Loucy (cell line): ENCODE measurements at regions not wholly inside any gene's neighbourhood (a gene's known extent, or its start where the extent isn't known, plus 50 kb on each side); places are given as distances from the start of the nearest gene placed in this dataset.
"Not testable (repeated sequence)": the region's sequence is repeated elsewhere in the genome, so short reads cannot be mapped to it uniquely, and the experiment has no call there.

ENCODE experiments used
- EZH2phosphoT487 ChIP-seq: fragments of 200-600 bp; IDR thresholded peaks from 2 replicates; pipeline ENCODE4 v1.6.1; 2018; ENCODE audit warnings: antibody characterized with exemption, mild to moderate bottlenecking, moderate library complexity, borderline replicate concordance
- TF ChIP-seq, protein P1 (sequence below): fragments of 200-600 bp; sonication (generic); conservative IDR thresholded peaks from 2 replicates; pipeline ENCODE4 v1.5.1; 2014; ENCODE audit warnings: mild to moderate bottlenecking, antibody characterized with exemption, low read length

DNA sequence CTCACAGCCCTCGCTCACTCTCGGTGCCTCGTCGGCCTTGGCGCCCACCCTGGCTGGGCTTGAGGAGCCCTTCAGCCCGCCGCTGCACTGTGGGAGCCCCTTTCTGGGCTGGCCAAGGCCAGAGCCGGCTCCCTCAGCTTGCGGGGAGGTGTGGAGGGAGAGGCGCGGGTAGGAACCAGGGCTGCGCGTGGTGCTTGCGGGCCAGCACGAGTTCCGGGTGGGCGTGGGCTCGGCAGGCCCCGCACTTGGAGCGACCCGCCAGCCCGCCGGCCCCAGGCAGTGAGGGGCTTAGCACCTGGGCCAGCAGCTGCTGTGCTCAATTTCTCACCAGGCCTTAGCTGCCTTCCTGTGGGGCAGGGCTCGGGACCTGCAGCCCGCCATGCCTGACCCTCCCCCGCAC lies 202.4 kb upstream of the PRSS16 start:
- TF ChIP-seq, protein P1, sequence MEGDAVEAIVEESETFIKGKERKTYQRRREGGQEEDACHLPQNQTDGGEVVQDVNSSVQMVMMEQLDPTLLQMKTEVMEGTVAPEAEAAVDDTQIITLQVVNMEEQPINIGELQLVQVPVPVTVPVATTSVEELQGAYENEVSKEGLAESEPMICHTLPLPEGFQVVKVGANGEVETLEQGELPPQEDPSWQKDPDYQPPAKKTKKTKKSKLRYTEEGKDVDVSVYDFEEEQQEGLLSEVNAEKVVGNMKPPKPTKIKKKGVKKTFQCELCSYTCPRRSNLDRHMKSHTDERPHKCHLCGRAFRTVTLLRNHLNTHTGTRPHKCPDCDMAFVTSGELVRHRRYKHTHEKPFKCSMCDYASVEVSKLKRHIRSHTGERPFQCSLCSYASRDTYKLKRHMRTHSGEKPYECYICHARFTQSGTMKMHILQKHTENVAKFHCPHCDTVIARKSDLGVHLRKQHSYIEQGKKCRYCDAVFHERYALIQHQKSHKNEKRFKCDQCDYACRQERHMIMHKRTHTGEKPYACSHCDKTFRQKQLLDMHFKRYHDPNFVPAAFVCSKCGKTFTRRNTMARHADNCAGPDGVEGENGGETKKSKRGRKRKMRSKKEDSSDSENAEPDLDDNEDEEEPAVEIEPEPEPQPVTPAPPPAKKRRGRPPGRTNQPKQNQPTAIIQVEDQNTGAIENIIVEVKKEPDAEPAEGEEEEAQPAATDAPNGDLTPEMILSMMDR = not testable (repeated sequence)
- TF ChIP-seq EZH2phosphoT487 = not testable (repeated sequence)
